Esophagus squamous epithelium (tissue), 4 donors: ENCODE measurements at regions not wholly inside any gene's neighbourhood (a gene's known extent, or its start where the extent isn't known, plus 50 kb on each side); places are given as distances from the start of the nearest gene placed in this dataset.

Experiments
- POLR2A ChIP-seq, 4 donors: fragments of 450-650 bp; IDR thresholded peaks; one replicate each; pipeline ENCODE4 v1.6.1; 2017; ENCODE audit warnings: antibody characterized with exemption in 4 of 4, mild to moderate bottlenecking in 4 of 4, moderate library complexity in 3 of 4
- TF ChIP-seq, protein P1 (sequence below), 6 experiments: fragments of 450-650 bp in 4 of 6; fragments of 200-600 bp in 2 of 6; sonication (generic) in 2 of 6; IDR thresholded peaks; one replicate each; pipeline ENCODE4 v1.5.1; 2016 to 2019; ENCODE audit warnings: antibody characterized with exemption in 6 of 6, mild to moderate bottlenecking in 4 of 6, moderate library complexity in 4 of 6

DNA sequence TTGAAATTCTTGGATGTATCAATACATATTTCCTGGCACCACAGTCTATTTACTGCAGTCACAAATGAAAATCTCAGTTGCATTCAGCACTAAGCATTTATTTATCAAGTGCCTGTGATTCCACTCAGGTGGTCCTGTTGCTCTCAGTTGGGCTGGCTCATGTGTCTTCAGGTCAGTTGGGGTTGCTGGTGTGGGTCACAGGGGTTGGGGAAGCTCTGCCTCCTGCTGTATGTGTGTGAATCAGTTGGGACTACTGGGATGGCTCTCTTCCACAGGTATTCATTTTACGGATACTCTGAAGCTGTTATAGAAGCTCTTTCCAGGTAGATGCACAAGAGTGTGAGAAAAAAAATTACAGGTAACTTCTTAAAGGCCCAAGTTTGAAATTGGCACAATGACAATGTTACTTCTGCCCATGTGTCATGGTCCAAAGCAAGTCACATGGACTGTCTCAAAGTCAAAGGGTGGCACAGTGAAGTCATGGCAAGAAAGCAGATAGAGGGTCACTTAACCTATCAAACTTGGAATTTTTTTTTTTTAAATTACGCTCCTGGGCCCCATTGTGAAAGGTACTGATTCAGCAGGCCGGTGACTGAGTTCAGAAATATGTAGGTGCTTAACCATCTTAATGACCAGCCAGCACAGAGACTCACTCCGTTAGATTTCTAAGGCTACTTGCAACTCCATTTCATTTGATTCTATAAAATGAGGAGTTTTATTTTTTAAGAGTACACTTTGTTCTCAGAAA is 249.2 kb upstream of the GCFC2 start:
- TF ChIP-seq, protein P1, sequence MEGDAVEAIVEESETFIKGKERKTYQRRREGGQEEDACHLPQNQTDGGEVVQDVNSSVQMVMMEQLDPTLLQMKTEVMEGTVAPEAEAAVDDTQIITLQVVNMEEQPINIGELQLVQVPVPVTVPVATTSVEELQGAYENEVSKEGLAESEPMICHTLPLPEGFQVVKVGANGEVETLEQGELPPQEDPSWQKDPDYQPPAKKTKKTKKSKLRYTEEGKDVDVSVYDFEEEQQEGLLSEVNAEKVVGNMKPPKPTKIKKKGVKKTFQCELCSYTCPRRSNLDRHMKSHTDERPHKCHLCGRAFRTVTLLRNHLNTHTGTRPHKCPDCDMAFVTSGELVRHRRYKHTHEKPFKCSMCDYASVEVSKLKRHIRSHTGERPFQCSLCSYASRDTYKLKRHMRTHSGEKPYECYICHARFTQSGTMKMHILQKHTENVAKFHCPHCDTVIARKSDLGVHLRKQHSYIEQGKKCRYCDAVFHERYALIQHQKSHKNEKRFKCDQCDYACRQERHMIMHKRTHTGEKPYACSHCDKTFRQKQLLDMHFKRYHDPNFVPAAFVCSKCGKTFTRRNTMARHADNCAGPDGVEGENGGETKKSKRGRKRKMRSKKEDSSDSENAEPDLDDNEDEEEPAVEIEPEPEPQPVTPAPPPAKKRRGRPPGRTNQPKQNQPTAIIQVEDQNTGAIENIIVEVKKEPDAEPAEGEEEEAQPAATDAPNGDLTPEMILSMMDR (IDR thresholded peaks at IDR 0.05) = no peak
- no peak for TF ChIP-seq POLR2A (IDR thresholded peaks at IDR 0.05)
